ENCODE measurements at regions not wholly inside any gene's neighbourhood (a gene's known extent, or its start where the extent isn't known, plus 50 kb on each side); places are given as distances from the start of the nearest gene placed in this dataset.

- Histone ChIP-seq H3K9me3 (ENCODE audit: low read length) (no peaks in the 10 kb centered on the region), H3K79me2 (ENCODE audit: insufficient read depth, low read depth, low read length) (no peaks in the 10 kb centered on the region), H3K9me2 (ENCODE audit: insufficient read depth, low read length) (no peaks in the 10 kb centered on the region), H3K4me2 (ENCODE audit: low read length) (no peak overlapping the region), H3K4me1 (ENCODE audit: insufficient read depth, low read length, poor library complexity, severe bottlenecking) (no peaks in the 10 kb centered on the region), H2AFZ (ENCODE audit: low read length) (no peak overlapping the region), H4K20me1 (ENCODE audit: insufficient read depth, low read length) (no peaks in the 10 kb centered on the region), H3K27ac (ENCODE audit: low read depth, low read length, poor library complexity, severe bottlenecking) (no peak overlapping the region), H3K36me3 (ENCODE audit: insufficient read depth, low read length) (no peaks in the 10 kb centered on the region), H3K4me3 (ENCODE audit: low read depth, low read length, poor library complexity, severe bottlenecking) (no peak overlapping the region)
- BruUV-seq (replicated peaks): no TSS peak
- intact Hi-C loops (cut with micrococcal nuclease; ENCODE audit: unreplicated experiment): no loop called here
- ChIA-PET POLR2A (interaction anchor here (0.6 to 3.7 kb wide), 7 partner anchors 9 to 343 kb away, joined by 3 to 17 read pairs (median 4); no protein-coding TSS in a partner anchor), CTCF (ENCODE audit: unreplicated experiment) (no interaction called here)
- no peak for TF ChIP-seq CTCF (conservative IDR thresholded peaks at IDR 0.05; ENCODE audit: low read length)
- no peak for TF ChIP-seq EZH2phosphoT487 (IDR thresholded peaks at IDR 0.05; ENCODE audit: borderline replicate concordance, low read depth, low read length)
- no peak for DNase-seq (ENCODE audit: low spot score)
Observed at GRCh38 chr5:124252747-124253146, 493.7 kb downstream of the ZNF608 start.

DNA sequence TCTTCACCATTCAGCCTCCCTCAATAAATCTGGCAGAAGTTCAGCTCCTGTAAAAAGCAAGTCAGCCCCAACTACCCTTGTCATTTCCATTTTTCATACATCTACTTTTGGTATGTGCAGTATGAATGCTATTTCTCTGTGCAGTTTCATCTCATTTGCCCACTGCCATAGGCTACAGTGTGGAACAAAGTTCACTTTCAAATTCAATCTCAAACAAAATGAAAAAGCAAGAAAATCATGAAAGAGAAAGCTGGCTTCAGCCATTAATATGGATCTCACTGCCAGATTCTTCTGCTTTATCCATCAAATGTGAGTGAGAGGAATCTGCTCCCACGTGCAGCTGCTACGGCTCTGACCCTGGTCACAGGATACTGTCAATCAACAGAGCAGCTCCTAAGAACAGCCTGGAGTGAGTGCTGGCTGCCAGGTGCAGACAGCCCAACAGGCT is 494.2 kb downstream of the ZNF608 start:
- Histone ChIP-seq H3K9me3 (ENCODE audit: low read length) (no peaks in the 10 kb centered on the region), H3K4me3 (ENCODE audit: low read depth, low read length, poor library complexity, severe bottlenecking) (no peak overlapping the region), H3K36me3 (ENCODE audit: insufficient read depth, low read length) (no peaks in the 10 kb centered on the region), H3K79me2 (ENCODE audit: insufficient read depth, low read depth, low read length) (no peaks in the 10 kb centered on the region), H2AFZ (ENCODE audit: low read length) (no peak overlapping the region), H3K9me2 (ENCODE audit: insufficient read depth, low read length) (no peaks in the 10 kb centered on the region), H3K4me2 (ENCODE audit: low read length) (no peak overlapping the region), H3K27ac (ENCODE audit: low read depth, low read length, poor library complexity, severe bottlenecking) (no peak overlapping the region), H4K20me1 (ENCODE audit: insufficient read depth, low read length) (no peaks in the 10 kb centered on the region), H3K4me1 (ENCODE audit: insufficient read depth, low read length, poor library complexity, severe bottlenecking) (no peaks in the 10 kb centered on the region)
- TF ChIP-seq EZH2phosphoT487 (IDR thresholded peaks at IDR 0.05; ENCODE audit: borderline replicate concordance, low read depth, low read length) (no peak), CTCF (conservative IDR thresholded peaks at IDR 0.05; ENCODE audit: low read length) (no peak)
- BruUV-seq (replicated peaks): no TSS peak
- intact Hi-C loops (cut with micrococcal nuclease; ENCODE audit: unreplicated experiment): no loop called here
- peak; percentile 3 for DNase-seq (ENCODE audit: low spot score)
- ChIA-PET CTCF (ENCODE audit: unreplicated experiment) (no interaction called here), POLR2A (interaction anchor here (1.0 to 3.7 kb wide), 3 partner anchors 11 to 124 kb away, joined by 3 to 17 read pairs (median 3); no protein-coding TSS in a partner anchor)

- Histone ChIP-seq H2AFZ (ENCODE audit: low read length) (no peak overlapping the region), H3K27ac (ENCODE audit: low read depth, low read length, poor library complexity, severe bottlenecking) (no peak overlapping the region), H3K4me1 (ENCODE audit: insufficient read depth, low read length, poor library complexity, severe bottlenecking) (no peaks in the 10 kb centered on the region), H3K79me2 (ENCODE audit: insufficient read depth, low read depth, low read length) (no peaks in the 10 kb centered on the region), H3K4me3 (ENCODE audit: low read depth, low read length, poor library complexity, severe bottlenecking) (no peak overlapping the region), H3K9me2 (ENCODE audit: insufficient read depth, low read length) (no peaks in the 10 kb centered on the region), H4K20me1 (ENCODE audit: insufficient read depth, low read length) (no peaks in the 10 kb centered on the region), H3K4me2 (ENCODE audit: low read length) (no peak overlapping the region), H3K36me3 (ENCODE audit: insufficient read depth, low read length) (no peaks in the 10 kb centered on the region), H3K9me3 (ENCODE audit: low read length) (no peaks in the 10 kb centered on the region)
- no peak for DNase-seq (ENCODE audit: low spot score)
- BruUV-seq (replicated peaks): no TSS peak
- intact Hi-C loops (cut with micrococcal nuclease; ENCODE audit: unreplicated experiment): no loop called here
- TF ChIP-seq CTCF (conservative IDR thresholded peaks at IDR 0.05; ENCODE audit: low read length): no peak
- TF ChIP-seq EZH2phosphoT487 (IDR thresholded peaks at IDR 0.05; ENCODE audit: borderline replicate concordance, low read depth, low read length): no peak
- POLR2A ChIA-PET: interaction anchor here (0.6 to 0.7 kb wide), 3 partner anchors 19 to 739 kb away, joined by 3 to 4 read pairs (median 3); no protein-coding TSS in a partner anchor
- CTCF ChIA-PET (ENCODE audit: unreplicated experiment): no interaction called here
Observed at GRCh38 chr5:124245276-124245675, 501.2 kb downstream of the ZNF608 start.
